IMR-90 (cell line): ENCODE measurements at regions not wholly inside any gene's neighbourhood (a gene's known extent, or its start where the extent isn't known, plus 50 kb on each side); places are given as distances from the start of the nearest gene placed in this dataset.

Experiments used
- ATAC-seq: fragments of 200-7000 bp; cut with Tn5 transposase; 2 replicates; pipeline ENCODE4 v1.9.1; 2020; ENCODE audit warnings: low read depth, mild to moderate bottlenecking, moderate library complexity
- BruUV-seq: library from RNA; stranded (reverse); fragments of 400-500 nt; replicated peaks from 2 replicates; lab custom pipeline; 2021; lab: Mats Ljungman, UMichigan
- CTCF ChIA-PET: fragments of 300-600 bp; formaldehyde crosslinking; extraction: SDS; loops from one replicate; lab custom pipeline; 2021; ENCODE audit warnings: antibody characterized with exemption; lab: Yijun Ruan, JAX
- POLR2A ChIA-PET: fragments of 300-600 bp; sonication (Branson Sonifier 250); formaldehyde crosslinking; loops from one replicate; lab custom pipeline; 2022; ENCODE audit warnings: antibody characterized with exemption; ENCODE audit not compliant: unreplicated experiment; lab: Charles Lee
- DNase-seq: peaks from one replicate; pipeline ENCODE4 v3.0.0; 2013
- H2AFZ ChIP-seq: replicated peaks from 2 replicates; pipeline ENCODE3; 2013; ENCODE audit warnings: low read length, mild to moderate bottlenecking; ENCODE audit not compliant: poor library complexity
- H2AK5ac ChIP-seq: 2 replicates; pipeline ENCODE4 v1.6.1; 2013; ENCODE audit warnings: low read depth, low read length, inconsistent platforms
- H2AK9ac ChIP-seq: replicated peaks from 2 replicates; pipeline ENCODE3; 2013; ENCODE audit warnings: mild to moderate bottlenecking, low read depth, low read length, moderate library complexity; ENCODE audit not compliant: poor library complexity
- H2BK120ac ChIP-seq: 2 replicates; pipeline ENCODE4 v1.6.1; 2013; ENCODE audit warnings: low read depth, low read length, inconsistent platforms
- H2BK15ac ChIP-seq: 3 replicates; pipeline ENCODE4 v1.6.1; 2013; ENCODE audit warnings: low read depth, low read length, inconsistent platforms
- H2BK20ac ChIP-seq: 2 replicates; pipeline ENCODE4 v1.6.1; 2013; ENCODE audit warnings: low read depth, mild to moderate bottlenecking, inconsistent platforms, low read length, moderate library complexity
- H2BK5ac ChIP-seq: 2 replicates; pipeline ENCODE4 v1.6.1; 2013; ENCODE audit warnings: mild to moderate bottlenecking, low read depth, low read length, inconsistent platforms; ENCODE audit not compliant: poor library complexity, severe bottlenecking
- H3K14ac ChIP-seq: replicated peaks from 2 replicates; pipeline ENCODE4 v1.6.1; 2013; ENCODE audit warnings: low read depth, low read length, inconsistent platforms
- H3K18ac ChIP-seq: 2 replicates; pipeline ENCODE4 v1.6.1; 2013; ENCODE audit warnings: low read depth, low read length, control low read depth
- H3K23ac ChIP-seq: 2 replicates; pipeline ENCODE4 v1.6.1; 2013; ENCODE audit warnings: low read depth, low read length, inconsistent platforms
- H3K27ac ChIP-seq: 2 replicates; pipeline ENCODE4 v1.5.1; 2013; ENCODE audit warnings: mild to moderate bottlenecking, control low read depth, low read length; ENCODE audit not compliant: insufficient read depth
- H3K27me3 ChIP-seq: 2 replicates; pipeline ENCODE4 v1.6.1; 2013; ENCODE audit warnings: low read length; ENCODE audit not compliant: control insufficient read depth, insufficient read depth
- H3K36me3 ChIP-seq: 2 replicates; pipeline ENCODE4 v1.6.1; 2013; ENCODE audit warnings: low read length, mixed read lengths; ENCODE audit not compliant: control insufficient read depth, insufficient read depth
- H3K4ac ChIP-seq: 2 replicates; pipeline ENCODE4 v1.6.1; 2013; ENCODE audit warnings: low read depth, low read length, inconsistent platforms
- H3K4me1 ChIP-seq: 2 replicates; pipeline ENCODE4 v1.6.1; 2013; ENCODE audit warnings: low read length, mixed read lengths; ENCODE audit not compliant: control insufficient read depth, insufficient read depth
- H3K4me2 ChIP-seq: 2 replicates; pipeline ENCODE4 v1.6.1; 2013; ENCODE audit warnings: low read depth, mild to moderate bottlenecking, control low read depth, low read length, moderate library complexity
- H3K4me3 ChIP-seq: 2 replicates; pipeline ENCODE4 v1.5.1; 2013; ENCODE audit warnings: low read depth, mild to moderate bottlenecking, control low read depth, low read length, moderate library complexity; ENCODE audit not compliant: insufficient read depth
- H3K56ac ChIP-seq: 2 replicates; pipeline ENCODE4 v1.6.1; 2013; ENCODE audit warnings: low read length, inconsistent platforms; ENCODE audit not compliant: insufficient read depth; ENCODE audit errors: extremely low read depth
- H3K79me1 ChIP-seq, 2 experiments: 2 replicates each; pipeline ENCODE4 v1.6.1; 2013; ENCODE audit warnings: low read length in 2 of 2, inconsistent platforms in 1 of 2, low read depth in 1 of 2
- H3K9ac ChIP-seq: 2 replicates; pipeline ENCODE4 v1.6.1; 2013; ENCODE audit warnings: low read depth, low read length, control low read depth
- H3K9me1 ChIP-seq: 2 replicates; pipeline ENCODE4 v1.6.1; 2013; ENCODE audit warnings: low read length, inconsistent platforms; ENCODE audit not compliant: insufficient read depth
- H3K9me3 ChIP-seq: 2 replicates; pipeline ENCODE4 v1.6.1; 2013; ENCODE audit warnings: low read length; ENCODE audit not compliant: control insufficient read depth, insufficient read depth
- H4K20me1 ChIP-seq: 2 replicates; pipeline ENCODE4 v1.6.1; 2013; ENCODE audit warnings: low read length, inconsistent platforms; ENCODE audit not compliant: insufficient read depth
- H4K5ac ChIP-seq: 2 replicates; pipeline ENCODE4 v1.6.1; 2013; ENCODE audit warnings: mild to moderate bottlenecking, low read depth, low read length, control low read depth
- H4K8ac ChIP-seq, 2 experiments: 2 replicates each; pipeline ENCODE4 v1.6.1; 2013; ENCODE audit warnings: low read depth in 2 of 2, low read length in 2 of 2, control low read depth in 1 of 2, inconsistent platforms in 1 of 2
- H4K91ac ChIP-seq: 2 replicates; pipeline ENCODE4 v1.6.1; 2013; ENCODE audit warnings: low read depth, low read length, inconsistent platforms; ENCODE audit not compliant: insufficient read depth
- BHLHE40 ChIP-seq: fragments of 150-350 bp; IDR thresholded peaks from 2 replicates; pipeline ENCODE4 v1.6.1; 2016; ENCODE audit warnings: mild to moderate bottlenecking, low read depth, low read length
- CEBPB ChIP-seq: IDR thresholded peaks from 2 replicates; pipeline ENCODE4 v1.6.1; 2012; ENCODE audit warnings: low read depth, low read length, improper control_type of control experiment
- CHD1 ChIP-seq: IDR thresholded peaks from 2 replicates; pipeline ENCODE4 v1.6.1; 2012; ENCODE audit warnings: low read depth, low read length, improper control_type of control experiment
- FOS ChIP-seq: fragments of 150-350 bp; IDR thresholded peaks from 2 replicates; pipeline ENCODE4 v1.6.1; 2016; ENCODE audit warnings: low read depth, low read length
- MAFK ChIP-seq: IDR thresholded peaks from 2 replicates; pipeline ENCODE4 v1.6.1; 2012; ENCODE audit warnings: low read depth, low read length, improper control_type of control experiment
- MAZ ChIP-seq: IDR thresholded peaks from 2 replicates; pipeline ENCODE4 v1.6.1; 2012; ENCODE audit warnings: low read depth, mild to moderate bottlenecking, low read length, improper control_type of control experiment, moderate library complexity, borderline replicate concordance
- MXI1 ChIP-seq: IDR thresholded peaks from 2 replicates; pipeline ENCODE4 v1.6.1; 2012; ENCODE audit warnings: low read depth, mild to moderate bottlenecking, low read length, moderate library complexity, borderline replicate concordance
- NFE2L2 ChIP-seq: fragments of 150-350 bp; IDR thresholded peaks from 2 replicates; pipeline ENCODE4 v1.6.1; 2016; ENCODE audit warnings: low read depth, mild to moderate bottlenecking, low read length
- POLR2A ChIP-seq: IDR thresholded peaks from 2 replicates; pipeline ENCODE4 v1.6.1; 2012; ENCODE audit warnings: mild to moderate bottlenecking, low read depth, low read length
- RAD21 ChIP-seq: IDR thresholded peaks from 2 replicates; pipeline ENCODE4 v1.6.1; 2012; ENCODE audit warnings: low read length, improper control_type of control experiment
- RCOR1 ChIP-seq: IDR thresholded peaks from 2 replicates; pipeline ENCODE4 v1.6.1; 2012; ENCODE audit warnings: mild to moderate bottlenecking, low read length, improper control_type of control experiment; ENCODE audit not compliant: insufficient replicate concordance
- RFX5 ChIP-seq: IDR thresholded peaks from 2 replicates; pipeline ENCODE4 v1.8.0; 2012; ENCODE audit warnings: low read depth, mild to moderate bottlenecking, low read length, moderate library complexity
- SMC3 ChIP-seq: fragments of 150-350 bp; IDR thresholded peaks from 2 replicates; pipeline ENCODE4 v1.6.1; 2016; ENCODE audit warnings: low read depth, mild to moderate bottlenecking, antibody characterized with exemption, low read length, moderate library complexity
- WGBS, 2 experiments: methylation state at CpG; one replicate each; pipeline versions ENCODE4 v1.1.5 to v1.1.7; 2013; ENCODE audit warnings: missing lambda C conversion rate in 2 of 2; ENCODE audit not compliant: insufficient read length in 1 of 2; ENCODE audit errors: extremely low coverage in 2 of 2; 5-methylcytosine and 5-hydroxymethylcytosine counted together
- dilution Hi-C: fragments of 300-500 bp; cut with HindIII; formaldehyde crosslinking; loops from one replicate; pipeline ENCODE4 v1.14.3; 2018; ENCODE audit warnings: low sequenced_read_pairs; ENCODE audit not compliant: unreplicated experiment
- in situ Hi-C: fragments of 300-500 bp; cut with MboI; formaldehyde crosslinking; loops from 3 replicates; pipeline ENCODE4 v1.14.3; 2019; ENCODE audit warnings: low sequenced_read_pairs, inconsistent platforms, mixed read lengths
- intact Hi-C: fragments of 100-400 bp; cut with micrococcal nuclease; formaldehyde crosslinking; loops from 2 replicates; pipeline ENCODE4 v1.10.0; 2022
- TF ChIP-seq, protein P1 (sequence below): fragments of 150-350 bp; IDR thresholded peaks from 2 replicates; pipeline ENCODE4 v1.6.1; 2017; ENCODE audit warnings: mild to moderate bottlenecking, antibody characterized with exemption, low read length, low read depth
- TF ChIP-seq, protein P2 (sequence below): conservative IDR thresholded peaks from 2 replicates; pipeline ENCODE4 v1.5.1; 2012; ENCODE audit warnings: mild to moderate bottlenecking, low read depth, low read length, improper control_type of control experiment
- TF ChIP-seq, protein P3 (sequence below): fragments of 150-350 bp; IDR thresholded peaks from 2 replicates; pipeline ENCODE4 v1.6.1; 2016; ENCODE audit warnings: low read depth, mild to moderate bottlenecking, low read length, moderate library complexity, borderline replicate concordance

DNA sequence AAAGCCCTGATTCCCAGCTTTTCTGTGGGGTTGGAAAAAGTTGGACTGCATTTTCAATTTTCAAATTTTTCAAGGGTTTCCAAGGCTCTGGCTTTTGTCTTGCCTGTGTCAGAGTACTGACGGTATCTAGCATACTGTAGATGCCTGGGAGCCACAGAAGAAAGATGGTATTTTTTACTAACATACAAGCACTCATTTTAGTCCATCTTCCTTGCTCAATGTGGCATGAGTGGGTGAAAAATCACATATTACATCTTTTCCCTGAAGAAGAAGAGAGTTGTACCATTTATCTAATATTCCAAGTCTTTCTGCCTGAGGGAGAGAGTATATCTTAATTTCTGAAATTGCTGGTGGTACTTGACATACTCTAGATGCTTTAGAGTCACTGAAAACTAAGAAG is 738.6 kb upstream of the ADGRL3 start:
- Histone ChIP-seq H3K4me3 (no peak overlapping the region), H2AK5ac (no peak overlapping the region), H3K27ac (no peak overlapping the region), H2BK20ac (no peak overlapping the region), H3K4ac (no peak overlapping the region), H4K8ac (no peak overlapping the region), H2BK120ac (no peak overlapping the region), H3K14ac (no peak overlapping the region), H3K27me3 (no peaks in the 10 kb centered on the region), H3K9me3 (no peaks in the 10 kb centered on the region), H2BK15ac (no peak overlapping the region), H3K56ac (no peak overlapping the region), H3K18ac (no peak overlapping the region), H3K36me3 (no peaks in the 10 kb centered on the region), H2AFZ (no peak overlapping the region), H4K5ac (no peak overlapping the region), H4K91ac (no peak overlapping the region), H3K9ac (no peak overlapping the region), H2BK5ac (no peak overlapping the region), H3K9me1 (no peaks in the 10 kb centered on the region), H3K23ac (no peak overlapping the region), H4K20me1 (no peaks in the 10 kb centered on the region), H2AK9ac (no peak overlapping the region), H3K79me1 (no peaks in the 10 kb centered on the region), H3K4me2 (no peak overlapping the region), H3K4me1 (no peaks in the 10 kb centered on the region)
- POLR2A ChIA-PET: no interaction called here
- in situ Hi-C loops (no loop called here), intact Hi-C loops (no loop called here), dilution Hi-C loops (no loop called here)
- CTCF ChIA-PET: no interaction called here
- TF ChIP-seq SMC3: no peak
- no peak for TF ChIP-seq BHLHE40
- TF ChIP-seq, protein P1, sequence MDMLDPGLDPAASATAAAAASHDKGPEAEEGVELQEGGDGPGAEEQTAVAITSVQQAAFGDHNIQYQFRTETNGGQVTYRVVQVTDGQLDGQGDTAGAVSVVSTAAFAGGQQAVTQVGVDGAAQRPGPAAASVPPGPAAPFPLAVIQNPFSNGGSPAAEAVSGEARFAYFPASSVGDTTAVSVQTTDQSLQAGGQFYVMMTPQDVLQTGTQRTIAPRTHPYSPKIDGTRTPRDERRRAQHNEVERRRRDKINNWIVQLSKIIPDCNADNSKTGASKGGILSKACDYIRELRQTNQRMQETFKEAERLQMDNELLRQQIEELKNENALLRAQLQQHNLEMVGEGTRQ: no peak
- TF ChIP-seq, protein P2, sequence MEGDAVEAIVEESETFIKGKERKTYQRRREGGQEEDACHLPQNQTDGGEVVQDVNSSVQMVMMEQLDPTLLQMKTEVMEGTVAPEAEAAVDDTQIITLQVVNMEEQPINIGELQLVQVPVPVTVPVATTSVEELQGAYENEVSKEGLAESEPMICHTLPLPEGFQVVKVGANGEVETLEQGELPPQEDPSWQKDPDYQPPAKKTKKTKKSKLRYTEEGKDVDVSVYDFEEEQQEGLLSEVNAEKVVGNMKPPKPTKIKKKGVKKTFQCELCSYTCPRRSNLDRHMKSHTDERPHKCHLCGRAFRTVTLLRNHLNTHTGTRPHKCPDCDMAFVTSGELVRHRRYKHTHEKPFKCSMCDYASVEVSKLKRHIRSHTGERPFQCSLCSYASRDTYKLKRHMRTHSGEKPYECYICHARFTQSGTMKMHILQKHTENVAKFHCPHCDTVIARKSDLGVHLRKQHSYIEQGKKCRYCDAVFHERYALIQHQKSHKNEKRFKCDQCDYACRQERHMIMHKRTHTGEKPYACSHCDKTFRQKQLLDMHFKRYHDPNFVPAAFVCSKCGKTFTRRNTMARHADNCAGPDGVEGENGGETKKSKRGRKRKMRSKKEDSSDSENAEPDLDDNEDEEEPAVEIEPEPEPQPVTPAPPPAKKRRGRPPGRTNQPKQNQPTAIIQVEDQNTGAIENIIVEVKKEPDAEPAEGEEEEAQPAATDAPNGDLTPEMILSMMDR: no peak
- no peak for TF ChIP-seq CHD1
- TF ChIP-seq NFE2L2: no peak
- TF ChIP-seq, protein P3, sequence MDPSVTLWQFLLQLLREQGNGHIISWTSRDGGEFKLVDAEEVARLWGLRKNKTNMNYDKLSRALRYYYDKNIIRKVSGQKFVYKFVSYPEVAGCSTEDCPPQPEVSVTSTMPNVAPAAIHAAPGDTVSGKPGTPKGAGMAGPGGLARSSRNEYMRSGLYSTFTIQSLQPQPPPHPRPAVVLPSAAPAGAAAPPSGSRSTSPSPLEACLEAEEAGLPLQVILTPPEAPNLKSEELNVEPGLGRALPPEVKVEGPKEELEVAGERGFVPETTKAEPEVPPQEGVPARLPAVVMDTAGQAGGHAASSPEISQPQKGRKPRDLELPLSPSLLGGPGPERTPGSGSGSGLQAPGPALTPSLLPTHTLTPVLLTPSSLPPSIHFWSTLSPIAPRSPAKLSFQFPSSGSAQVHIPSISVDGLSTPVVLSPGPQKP: no peak
- TF ChIP-seq MXI1: no peak
- TF ChIP-seq MAZ: no peak
- TF ChIP-seq RFX5: no peak
- TF ChIP-seq RCOR1: no peak
- TF ChIP-seq RAD21: no peak
- no peak for TF ChIP-seq MAFK
- no peak for TF ChIP-seq POLR2A
- TF ChIP-seq FOS: no peak
- TF ChIP-seq CEBPB: no peak
- BruUV-seq: no TSS peak
- ATAC-seq (no peak), DNase-seq (no peak)
- WGBS, 2 experiments: no CpG with 5 or more reads among the region's 1 CpG
